NCI-H1092 (cell line): ENCODE measurements at regions not wholly inside any gene's neighbourhood (a gene's known extent, or its start where the extent isn't known, plus 50 kb on each side); places are given as distances from the start of the nearest gene placed in this dataset.
A peak's percentile ranks its signal among the peaks of the same experiment; 100 is the strongest.

Experiments used
- DNase-seq: peaks from one replicate; lab custom pipeline; 2025; lab: John Stamatoyannopoulos, UW

DNA sequence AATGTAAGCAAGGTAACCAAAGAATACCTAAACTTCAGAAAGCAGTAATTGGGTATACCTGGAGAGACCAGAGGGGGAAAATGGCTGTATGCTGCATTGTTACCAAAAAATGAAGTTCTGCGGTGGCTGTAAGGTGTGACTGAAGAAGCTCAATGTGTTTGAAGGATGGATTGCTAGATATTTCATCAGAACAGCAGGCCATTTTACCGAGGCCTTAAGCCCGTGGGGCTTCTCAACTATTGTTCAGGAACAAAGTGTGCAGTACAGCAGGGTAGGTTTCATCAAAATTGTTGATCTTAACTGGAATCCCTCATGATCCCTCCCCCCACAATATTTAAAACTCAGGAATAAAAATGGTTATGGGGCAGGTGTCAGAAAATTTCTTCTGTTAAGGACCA is 204.0 kb upstream of the GHITM start:
- DNase-seq = no peak

GRCh38 chr10:83935911-83936310 is 203.4 kb upstream of the GHITM start:
- DNase-seq = no peak

DNA sequence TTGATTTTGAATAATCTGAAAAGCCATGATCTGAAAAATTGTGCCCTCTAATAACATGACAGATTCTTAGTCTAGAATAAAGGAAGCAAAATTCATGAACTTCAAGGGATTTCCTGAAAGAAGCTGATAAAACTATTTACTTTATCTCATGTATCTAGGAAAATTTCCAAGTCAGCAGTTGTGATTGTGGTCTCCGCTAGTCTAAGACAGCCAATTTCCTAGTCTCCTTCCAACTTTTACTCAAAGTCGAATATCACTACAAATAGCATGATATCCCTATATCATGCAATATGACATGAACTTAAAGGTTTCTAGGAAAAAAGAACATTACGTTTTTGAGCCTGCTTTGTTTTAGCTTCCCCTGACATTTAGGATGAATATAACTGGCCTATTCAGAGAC is 202.1 kb upstream of the GHITM start:
- no peak for DNase-seq

DNA sequence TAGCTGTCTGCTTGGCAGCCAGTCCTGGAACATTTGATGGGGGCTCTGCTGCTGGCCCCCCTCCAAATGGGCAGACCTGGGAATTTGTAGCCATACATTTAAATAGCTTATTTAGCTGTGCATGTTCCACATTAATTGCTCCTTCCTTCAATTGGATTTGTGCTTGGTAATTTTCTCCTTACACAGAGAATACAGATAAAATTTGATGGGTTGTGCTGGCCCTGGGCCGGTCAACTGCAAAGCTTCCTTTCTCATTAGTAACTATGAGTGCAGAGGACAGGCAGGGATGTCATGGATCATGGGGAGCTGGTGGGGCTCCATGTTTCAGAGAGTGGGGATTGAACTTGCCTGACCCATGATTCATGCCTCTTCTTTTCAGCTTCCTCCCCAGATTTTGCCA is 201.5 kb upstream of the GHITM start:
- DNase-seq = no peak

DNA sequence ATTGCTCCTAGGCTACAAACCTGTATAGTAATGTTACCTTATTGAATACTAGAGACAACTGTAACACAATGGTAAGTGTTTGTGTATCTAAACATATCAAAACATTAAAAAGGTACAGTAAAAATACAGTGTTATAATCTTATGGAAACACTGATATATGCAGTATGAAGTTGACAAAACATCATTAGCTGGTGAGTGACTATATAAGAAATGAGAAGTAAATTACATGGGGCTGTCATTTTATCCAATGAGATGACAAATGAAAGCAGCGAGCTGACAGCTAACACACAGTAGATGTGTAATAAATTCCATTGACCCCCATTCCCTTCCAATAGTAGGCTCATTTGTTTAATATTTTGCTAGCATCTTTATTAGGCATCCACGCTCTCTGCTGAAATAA is 198.1 kb upstream of the GHITM start:
- DNase-seq = no peak

GRCh38 chr10:83942410-83942809 is 196.9 kb upstream of the GHITM start:
- no peak for DNase-seq

DNA sequence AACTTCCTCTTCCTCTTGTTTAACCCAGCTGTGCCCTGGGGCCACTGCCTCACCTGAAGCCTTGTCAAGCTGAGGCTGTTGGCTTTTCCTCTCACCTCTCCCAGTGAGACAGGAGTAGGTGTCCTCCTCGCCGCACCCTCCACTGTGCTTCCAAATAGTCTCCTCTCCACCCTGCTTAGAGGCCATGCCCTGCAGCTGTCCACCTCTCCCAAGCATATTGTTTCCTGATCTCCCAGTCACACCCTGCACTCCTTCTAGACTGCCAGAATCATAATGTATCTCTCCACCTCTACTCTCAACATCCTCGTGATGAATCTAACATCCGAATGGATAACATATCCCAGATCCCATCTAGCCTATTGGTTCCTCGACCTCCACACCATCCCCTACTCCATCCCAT is 196.3 kb upstream of the GHITM start:
- DNase-seq = no peak

DNA sequence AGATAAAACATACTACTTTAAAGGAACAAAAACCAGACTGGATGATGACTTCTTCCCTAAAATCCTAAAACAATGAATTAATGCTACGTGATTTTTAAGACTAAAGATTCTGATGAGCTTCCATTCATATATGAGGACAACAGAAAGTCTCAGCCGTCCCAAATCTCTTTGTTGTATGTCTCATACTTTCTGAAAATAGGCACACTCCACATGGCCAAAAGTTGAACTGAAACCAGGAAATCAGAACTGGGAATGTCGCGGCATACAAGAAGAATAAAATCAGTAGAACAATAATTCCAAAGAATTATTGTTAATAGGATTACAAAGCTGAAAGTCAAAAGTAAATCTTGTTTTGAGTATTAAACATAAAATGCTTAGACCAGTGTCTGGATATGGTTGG is 195.4 kb upstream of the GHITM start:
- no peak for DNase-seq

DNA sequence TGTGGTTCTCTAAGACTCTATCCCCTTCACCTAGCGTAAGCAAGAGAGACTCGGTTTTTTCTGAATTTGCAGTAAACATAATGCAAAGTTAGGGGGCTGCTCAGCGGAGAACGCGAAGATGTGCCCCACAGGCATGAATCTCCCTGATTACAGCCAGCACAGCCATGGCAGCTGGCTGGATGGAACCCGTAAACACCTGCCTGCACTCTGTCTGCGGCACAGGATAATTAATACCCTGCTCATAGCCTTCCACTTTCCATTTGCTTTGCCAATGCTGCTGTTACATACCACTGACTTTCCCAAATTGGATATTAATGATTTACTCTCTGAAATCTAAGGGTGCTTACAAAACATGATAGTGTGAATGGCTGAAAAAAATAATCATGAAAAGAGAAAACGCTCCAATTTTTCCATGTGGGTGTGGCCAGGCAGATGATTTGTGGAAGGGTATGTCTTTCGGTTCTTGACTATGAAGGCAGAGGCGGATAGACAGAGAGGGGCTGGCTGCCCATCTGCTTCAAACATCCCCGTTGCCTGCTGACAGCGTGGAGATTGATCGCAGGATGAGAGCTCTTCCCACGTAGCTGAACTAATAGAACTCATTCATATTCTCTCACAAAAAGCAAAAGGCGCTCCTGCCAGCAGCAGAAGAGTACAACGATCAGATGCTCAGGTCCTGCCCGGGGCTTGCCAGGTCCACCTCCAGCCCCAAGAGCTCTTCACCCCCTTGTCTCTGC is 193.2 kb upstream of the GHITM start:
- peak; percentile 16 for DNase-seq

GRCh38 chr10:83952314-83952713 is 187.0 kb upstream of the GHITM start:
- no peak for DNase-seq

GRCh38 chr10:83953589-83953988 is 185.7 kb upstream of the GHITM start:
- DNase-seq = no peak

- DNase-seq = no peak
These were observed 185.0 kb upstream of the GHITM start for GRCh38 chr10:83954193-83954799.

GRCh38 chr10:83955406-83955805 is 183.9 kb upstream of the GHITM start:
- DNase-seq = no peak

DNA sequence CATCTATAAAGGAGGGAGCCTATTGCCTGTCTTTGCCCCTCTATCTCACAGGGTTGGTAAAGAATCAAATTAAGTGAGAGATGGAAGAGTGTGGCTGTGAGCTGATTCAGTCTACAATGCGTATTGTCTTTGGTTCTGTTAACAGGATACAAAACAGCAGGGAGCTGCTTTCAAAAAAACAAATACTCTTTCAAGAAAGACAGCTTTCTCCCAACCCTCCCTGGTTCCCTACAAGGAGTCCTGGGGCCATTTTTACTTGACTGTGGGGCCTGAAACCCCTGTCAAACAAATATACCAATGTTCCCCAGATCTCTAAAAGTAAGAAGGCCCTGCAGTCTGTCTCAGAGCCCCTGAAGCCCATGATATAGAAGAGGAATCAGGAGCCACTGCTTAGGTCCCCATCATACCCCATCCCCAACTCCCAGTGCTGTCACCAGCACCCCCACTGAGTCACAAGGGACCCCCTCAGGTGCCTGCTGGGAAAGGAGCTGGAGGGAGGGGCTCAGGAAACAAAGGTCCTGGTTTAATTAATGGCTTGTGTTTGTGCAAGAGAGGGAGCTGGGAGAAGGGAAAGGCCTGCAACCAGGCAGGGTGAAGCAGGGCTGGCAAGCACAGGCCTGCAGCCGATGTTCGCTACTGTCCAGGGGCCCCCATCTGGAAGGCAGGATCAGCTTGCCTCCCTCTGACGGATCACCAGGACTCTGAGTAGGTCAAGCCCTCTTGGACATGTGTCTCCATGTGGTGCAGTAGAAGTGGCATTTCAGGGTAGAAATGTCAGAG is 182.0 kb upstream of the GHITM start:
- DNase-seq = no peak

DNA sequence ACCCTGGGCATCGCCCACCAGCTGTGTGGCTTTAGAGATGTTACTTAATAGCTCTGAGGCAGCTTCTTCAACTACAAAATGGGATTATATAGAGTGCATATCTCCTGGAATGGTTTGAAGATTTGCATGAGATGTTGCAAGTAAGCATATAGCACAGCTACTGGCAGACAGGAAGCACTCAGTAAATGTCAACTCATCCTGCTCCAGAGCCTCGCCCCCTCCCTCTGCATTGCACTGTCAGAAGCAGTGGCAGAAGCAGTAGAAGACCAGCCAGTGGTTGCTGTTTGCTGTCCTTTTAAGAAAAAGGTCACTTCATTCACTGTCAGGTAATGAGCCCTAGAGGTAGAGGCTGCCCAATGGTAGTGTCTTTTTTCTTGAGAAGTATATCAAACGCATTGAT is 180.0 kb upstream of the GHITM start:
- DNase-seq = no peak

GRCh38 chr10:83960125-83960524 is 179.2 kb upstream of the GHITM start:
- no peak for DNase-seq

DNA sequence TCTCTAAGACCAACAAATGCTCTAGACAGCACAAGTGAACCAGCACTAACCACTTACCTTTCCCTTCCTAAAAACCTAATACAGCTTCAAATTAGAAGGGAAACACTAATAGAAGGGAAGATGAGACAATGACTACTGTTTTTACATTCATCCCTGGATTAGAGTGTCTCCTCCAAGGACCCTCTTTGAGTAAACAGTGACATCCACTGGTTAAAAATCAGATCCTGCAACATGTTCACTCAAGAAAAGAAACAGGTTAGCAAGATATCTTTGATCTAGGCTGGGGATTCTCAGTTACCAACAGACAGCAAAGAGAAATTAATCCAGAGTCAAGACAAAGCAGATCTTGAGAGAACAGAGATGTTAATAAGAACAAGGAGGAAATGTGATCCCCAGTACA is 177.7 kb upstream of the GHITM start:
- no peak for DNase-seq

DNA sequence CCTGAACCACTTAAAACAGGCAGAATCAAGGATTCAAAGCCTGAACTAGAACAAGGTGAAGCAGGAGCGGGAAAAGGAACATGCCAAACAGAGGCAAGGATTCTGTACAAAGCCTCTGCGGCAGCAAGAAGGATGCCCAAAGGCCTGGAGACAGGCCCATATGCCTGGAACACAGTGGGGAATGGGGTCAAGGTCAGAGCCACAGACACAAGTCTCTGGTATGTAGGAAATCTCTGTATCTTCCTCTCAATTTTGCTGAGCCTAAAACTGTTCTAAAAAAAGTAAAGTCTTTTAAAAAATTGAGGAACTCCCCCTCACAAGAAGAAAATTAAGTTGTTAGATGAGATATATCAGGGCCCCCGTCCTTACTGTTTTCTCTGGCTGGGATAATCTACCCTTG is 175.9 kb upstream of the GHITM start:
- DNase-seq = no peak

- no peak for DNase-seq
These were observed 173.8 kb upstream of the GHITM start for GRCh38 chr10:83965473-83965872.

- no peak for DNase-seq
These were observed 171.3 kb upstream of the GHITM start for GRCh38 chr10:83968052-83968451.

GRCh38 chr10:83978681-83979383 is 160.5 kb upstream of the GHITM start:
- no peak for DNase-seq

DNA sequence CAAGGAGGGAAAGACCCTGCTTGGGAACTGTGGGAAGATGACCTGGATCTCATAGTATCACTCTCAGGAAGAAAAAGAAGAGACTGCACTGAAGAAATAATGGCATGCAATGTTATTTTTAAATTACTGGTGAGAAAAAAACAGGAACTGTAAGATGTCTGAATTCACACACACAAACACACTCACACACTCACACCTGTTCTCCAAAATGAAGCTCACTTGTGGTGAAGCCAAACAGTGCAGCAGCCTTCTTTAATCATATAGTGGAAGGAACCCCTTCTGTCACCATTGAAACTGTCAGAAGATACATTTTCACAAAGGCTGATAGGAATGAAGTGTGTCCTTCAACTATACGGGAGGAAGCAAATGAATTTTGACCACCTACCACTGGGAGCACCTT is 156.5 kb upstream of the GHITM start:
- no peak for DNase-seq
